ENCODE measurements at regions not wholly inside any gene's neighbourhood (a gene's known extent, or its start where the extent isn't known, plus 50 kb on each side); places are given as distances from the start of the nearest gene placed in this dataset.

DNA sequence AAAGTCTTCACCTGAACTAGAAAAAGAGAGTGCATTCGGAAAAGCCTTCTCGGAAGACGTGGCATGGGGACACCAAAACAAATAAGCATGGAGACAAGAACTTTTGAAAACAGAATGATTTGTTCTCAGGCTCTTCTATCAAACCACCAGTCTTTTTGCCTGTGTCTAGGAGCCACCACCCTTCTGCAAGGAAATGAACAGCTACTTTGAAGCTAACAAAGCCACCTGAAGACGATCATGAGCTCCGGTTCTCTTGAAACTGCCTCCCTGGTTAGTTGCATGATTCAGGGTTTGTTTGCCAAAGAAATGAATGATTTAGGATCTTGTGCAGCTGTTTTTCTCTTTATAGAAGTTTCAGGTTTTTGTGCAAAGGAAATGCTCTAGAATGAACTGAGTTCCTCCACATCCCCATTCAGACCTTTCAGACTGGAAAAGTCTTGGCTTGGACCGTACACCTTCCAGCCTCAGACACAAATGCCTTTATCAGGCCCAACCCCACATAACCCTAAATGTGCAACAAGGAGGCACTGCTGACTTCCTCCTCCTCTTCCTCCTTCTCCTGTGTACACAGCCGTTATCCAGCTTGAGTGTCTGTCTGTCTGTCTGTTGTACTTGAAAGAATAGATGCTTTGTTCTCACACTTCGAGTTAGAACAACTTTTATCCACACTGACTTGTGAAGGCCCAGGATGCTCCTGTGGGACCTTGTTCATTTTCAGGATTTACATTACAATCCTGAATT lies 334.8 kb upstream of the KLF3 start:
- TF ChIP-seq, protein P1, sequence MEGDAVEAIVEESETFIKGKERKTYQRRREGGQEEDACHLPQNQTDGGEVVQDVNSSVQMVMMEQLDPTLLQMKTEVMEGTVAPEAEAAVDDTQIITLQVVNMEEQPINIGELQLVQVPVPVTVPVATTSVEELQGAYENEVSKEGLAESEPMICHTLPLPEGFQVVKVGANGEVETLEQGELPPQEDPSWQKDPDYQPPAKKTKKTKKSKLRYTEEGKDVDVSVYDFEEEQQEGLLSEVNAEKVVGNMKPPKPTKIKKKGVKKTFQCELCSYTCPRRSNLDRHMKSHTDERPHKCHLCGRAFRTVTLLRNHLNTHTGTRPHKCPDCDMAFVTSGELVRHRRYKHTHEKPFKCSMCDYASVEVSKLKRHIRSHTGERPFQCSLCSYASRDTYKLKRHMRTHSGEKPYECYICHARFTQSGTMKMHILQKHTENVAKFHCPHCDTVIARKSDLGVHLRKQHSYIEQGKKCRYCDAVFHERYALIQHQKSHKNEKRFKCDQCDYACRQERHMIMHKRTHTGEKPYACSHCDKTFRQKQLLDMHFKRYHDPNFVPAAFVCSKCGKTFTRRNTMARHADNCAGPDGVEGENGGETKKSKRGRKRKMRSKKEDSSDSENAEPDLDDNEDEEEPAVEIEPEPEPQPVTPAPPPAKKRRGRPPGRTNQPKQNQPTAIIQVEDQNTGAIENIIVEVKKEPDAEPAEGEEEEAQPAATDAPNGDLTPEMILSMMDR (IDR thresholded peaks at IDR 0.05; ENCODE audit: low read depth, low read length), result no peak
- no peak overlapping the region for H3K27ac ChIP-seq (ENCODE audit: low read length)
- H3K4me3 ChIP-seq (ENCODE audit: low read length), result no peak overlapping the region
- no peak overlapping the region for H3K9ac ChIP-seq (ENCODE audit: low read length)
- H3K36me3 ChIP-seq (replicated peaks; ENCODE audit: low read depth, low read length), result no peaks in the 10 kb centered on the region
- no peaks in the 10 kb centered on the region for H3K9me3 ChIP-seq (ENCODE audit: insufficient read depth, low read length)
- H4K20me1 ChIP-seq (ENCODE audit: insufficient read depth, low read length), result no peaks in the 10 kb centered on the region
- peaks cover 20% of the 10 kb centered on the region for H3K27me3 ChIP-seq (ENCODE audit: low read depth, low read length)
- H3K79me2 ChIP-seq (ENCODE audit: low read length), result no peaks in the 10 kb centered on the region
- H3K4me2 ChIP-seq (ENCODE audit: low read length), result no peak overlapping the region
- H2AFZ ChIP-seq (ENCODE audit: low read depth, low read length), result no peak overlapping the region
- peaks cover 15% of the 10 kb centered on the region for H3K4me1 ChIP-seq (ENCODE audit: low read length)

DNA sequence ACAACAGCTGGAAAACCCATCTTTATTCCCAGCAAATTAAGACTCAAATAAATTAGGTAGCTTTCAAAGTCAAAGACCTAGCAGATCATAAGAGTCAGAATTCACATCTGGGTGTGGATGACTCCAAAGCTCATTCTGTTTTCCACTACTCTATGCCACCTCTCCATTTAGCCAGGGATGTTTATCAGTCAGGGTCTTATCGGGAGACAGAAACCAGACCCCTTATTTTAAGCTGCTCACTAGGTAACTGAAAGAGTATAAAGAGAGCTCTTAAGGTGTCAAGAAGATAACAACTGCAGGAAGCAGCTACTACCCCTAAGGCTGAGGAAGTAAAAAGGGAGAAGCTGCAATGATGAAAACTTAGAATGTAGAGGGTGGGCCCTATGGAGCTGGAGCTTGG lies 333.7 kb upstream of the KLF3 start:
- peaks cover 25% of the 10 kb centered on the region for H3K27me3 ChIP-seq (ENCODE audit: low read depth, low read length)
- no peaks in the 10 kb centered on the region for H4K20me1 ChIP-seq (ENCODE audit: insufficient read depth, low read length)
- no peak overlapping the region for H2AFZ ChIP-seq (ENCODE audit: low read depth, low read length)
- H3K9me3 ChIP-seq (ENCODE audit: insufficient read depth, low read length), result no peaks in the 10 kb centered on the region
- no peaks in the 10 kb centered on the region for H3K79me2 ChIP-seq (ENCODE audit: low read length)
- no peak overlapping the region for H3K4me3 ChIP-seq (ENCODE audit: low read length)
- H3K36me3 ChIP-seq (replicated peaks; ENCODE audit: low read depth, low read length), result no peaks in the 10 kb centered on the region
- no peak overlapping the region for H3K4me2 ChIP-seq (ENCODE audit: low read length)
- H3K4me1 ChIP-seq (ENCODE audit: low read length), result peaks cover 26% of the 10 kb centered on the region
- H3K9ac ChIP-seq (ENCODE audit: low read length), result no peak overlapping the region
- no peak for TF ChIP-seq EZH2phosphoT487 (IDR thresholded peaks at IDR 0.05; ENCODE audit: low read depth)
- TF ChIP-seq, protein P1 (IDR thresholded peaks at IDR 0.05; ENCODE audit: low read depth, low read length), result no peak
- no peak overlapping the region for H3K27ac ChIP-seq (ENCODE audit: low read length)

- H3K9me3 ChIP-seq (ENCODE audit: insufficient read depth, low read length), result no peaks in the 10 kb centered on the region
- no peak overlapping the region for H3K4me2 ChIP-seq (ENCODE audit: low read length)
- no peaks in the 10 kb centered on the region for H4K20me1 ChIP-seq (ENCODE audit: insufficient read depth, low read length)
- TF ChIP-seq, protein P1 (IDR thresholded peaks at IDR 0.05; ENCODE audit: low read depth, low read length), result no peak
- TF ChIP-seq EZH2phosphoT487 (IDR thresholded peaks at IDR 0.05; ENCODE audit: low read depth), result no peak
- H3K36me3 ChIP-seq (replicated peaks; ENCODE audit: low read depth, low read length), result no peaks in the 10 kb centered on the region
- no peak overlapping the region for H3K4me3 ChIP-seq (ENCODE audit: low read length)
- peaks cover 25% of the 10 kb centered on the region for H3K27me3 ChIP-seq (ENCODE audit: low read depth, low read length)
- no peak overlapping the region for H3K27ac ChIP-seq (ENCODE audit: low read length)
- H3K79me2 ChIP-seq (ENCODE audit: low read length), result no peaks in the 10 kb centered on the region
- no peak overlapping the region for H2AFZ ChIP-seq (ENCODE audit: low read depth, low read length)
- peaks cover 31% of the 10 kb centered on the region for H3K4me1 ChIP-seq (ENCODE audit: low read length)
- H3K9ac ChIP-seq (ENCODE audit: low read length), result no peak overlapping the region
These were observed 333.1 kb upstream of the KLF3 start for GRCh38 chr4:38330936-38331335.

DNA sequence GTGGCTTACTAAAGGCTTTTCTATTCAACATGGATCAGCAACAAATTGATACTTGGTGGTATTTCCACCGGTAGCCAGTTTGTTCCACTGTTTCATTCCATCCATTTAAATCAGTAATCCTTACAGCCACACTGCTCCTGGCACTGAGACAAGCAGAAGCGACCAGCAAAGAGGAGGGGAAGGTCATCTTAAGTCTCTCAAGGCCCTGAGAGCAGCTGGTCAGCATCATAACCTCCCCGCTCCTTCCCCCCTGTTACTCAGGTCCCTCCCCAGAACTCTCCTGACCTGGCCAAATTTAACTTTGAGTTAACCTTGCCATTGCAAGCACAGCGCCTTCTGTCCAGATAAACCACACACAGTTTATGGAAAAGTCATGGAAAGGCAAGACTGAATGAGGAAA lies 331.3 kb upstream of the KLF3 start:
- H4K20me1 ChIP-seq (ENCODE audit: insufficient read depth, low read length), result no peaks in the 10 kb centered on the region
- no peak overlapping the region for H3K27ac ChIP-seq (ENCODE audit: low read length)
- H3K27me3 ChIP-seq (ENCODE audit: low read depth, low read length), result peaks cover 28% of the 10 kb centered on the region
- H2AFZ ChIP-seq (ENCODE audit: low read depth, low read length), result no peak overlapping the region
- H3K4me3 ChIP-seq (ENCODE audit: low read length), result no peak overlapping the region
- H3K79me2 ChIP-seq (ENCODE audit: low read length), result no peaks in the 10 kb centered on the region
- no peak overlapping the region for H3K9ac ChIP-seq (ENCODE audit: low read length)
- H3K36me3 ChIP-seq (replicated peaks; ENCODE audit: low read depth, low read length), result no peaks in the 10 kb centered on the region
- H3K4me1 ChIP-seq (ENCODE audit: low read length), result peaks cover 31% of the 10 kb centered on the region
- TF ChIP-seq EZH2phosphoT487 (IDR thresholded peaks at IDR 0.05; ENCODE audit: low read depth), result no peak
- TF ChIP-seq, protein P1 (IDR thresholded peaks at IDR 0.05; ENCODE audit: low read depth, low read length), result no peak
- H3K9me3 ChIP-seq (ENCODE audit: insufficient read depth, low read length), result peaks cover 5% of the 10 kb centered on the region; the same call in 1 of the 2 replicates
- H3K4me2 ChIP-seq (ENCODE audit: low read length), result peak overlapping the region; percentile 8; the same call in 1 of the 2 replicates
